GM23248 (cell line): ENCODE measurements at regions not wholly inside any gene's neighbourhood (a gene's known extent, or its start where the extent isn't known, plus 50 kb on each side); places are given as distances from the start of the nearest gene placed in this dataset.

Source experiments
- EZH2 ChIP-seq: fragments of 200-600 bp; sonication (generic); IDR thresholded peaks from 2 replicates; pipeline ENCODE4 v1.6.1; 2018; ENCODE audit warnings: antibody characterized with exemption, mild to moderate bottlenecking; ENCODE audit not compliant: insufficient read depth, poor library complexity, severe bottlenecking
- EZH2phosphoT487 ChIP-seq: fragments of 200-600 bp; sonication (generic); IDR thresholded peaks from 2 replicates; pipeline ENCODE4 v1.6.1; 2018; ENCODE audit warnings: antibody characterized with exemption, moderate library complexity, mild to moderate bottlenecking, low read depth; ENCODE audit not compliant: insufficient read depth

- TF ChIP-seq EZH2 (no peak), EZH2phosphoT487 (no peak)
Observed at GRCh38 chr2:142796161-142796560, 81.3 kb upstream of the KYNU start.
